Activated naive CD8-positive, alpha-beta T cell treated with anti-CD3 and anti-CD28 coated beads, Interleukin-2, amount 50 U/mL, for 24 hours (primary cell): ENCODE measurements at regions not wholly inside any gene's neighbourhood (a gene's known extent, or its start where the extent isn't known, plus 50 kb on each side); places are given as distances from the start of the nearest gene placed in this dataset.

ENCODE experiments used
- ATAC-seq: fragments of 150-1000 bp; cut with Tn5 transposase; one replicate; pipeline ENCODE4 v1.10.0; 2021
- DNase-seq: peaks from one replicate; pipeline ENCODE4 v3.0.0; 2021
- H3K27ac Mint-ChIP-seq: one replicate; pipeline ENCODE4 v1.8.0; 2021; ENCODE audit warnings: mild to moderate bottlenecking, mixed read lengths
- H3K27me3 Mint-ChIP-seq: one replicate; pipeline ENCODE4 v1.8.0; 2021; ENCODE audit warnings: mixed read lengths
- H3K36me3 Mint-ChIP-seq: one replicate; pipeline ENCODE4 v1.8.0; 2021; ENCODE audit warnings: low read depth, mixed read lengths
- H3K4me1 Mint-ChIP-seq: one replicate; pipeline ENCODE4 v1.8.0; 2021; ENCODE audit warnings: mixed read lengths
- H3K4me3 Mint-ChIP-seq: one replicate; pipeline ENCODE4 v1.8.0; 2021; ENCODE audit warnings: mild to moderate bottlenecking, moderate library complexity, mixed read lengths
- H3K9me3 Mint-ChIP-seq: one replicate; pipeline ENCODE4 v1.8.0; 2021; ENCODE audit warnings: mixed read lengths

- no peaks in the 10 kb centered on the region for H3K4me1 Mint-ChIP-seq
- H3K36me3 Mint-ChIP-seq: no peaks in the 10 kb centered on the region
- H3K27ac Mint-ChIP-seq: no peak overlapping the region
- peaks cover 11% of the 10 kb centered on the region for H3K27me3 Mint-ChIP-seq
- ATAC-seq (no peak), DNase-seq (no peak)
- H3K4me3 Mint-ChIP-seq: no peak overlapping the region
- no peaks in the 10 kb centered on the region for H3K9me3 Mint-ChIP-seq
These were observed 226.1 kb upstream of the DIO3 start for GRCh38 chr14:101335061-101335661.

DNA sequence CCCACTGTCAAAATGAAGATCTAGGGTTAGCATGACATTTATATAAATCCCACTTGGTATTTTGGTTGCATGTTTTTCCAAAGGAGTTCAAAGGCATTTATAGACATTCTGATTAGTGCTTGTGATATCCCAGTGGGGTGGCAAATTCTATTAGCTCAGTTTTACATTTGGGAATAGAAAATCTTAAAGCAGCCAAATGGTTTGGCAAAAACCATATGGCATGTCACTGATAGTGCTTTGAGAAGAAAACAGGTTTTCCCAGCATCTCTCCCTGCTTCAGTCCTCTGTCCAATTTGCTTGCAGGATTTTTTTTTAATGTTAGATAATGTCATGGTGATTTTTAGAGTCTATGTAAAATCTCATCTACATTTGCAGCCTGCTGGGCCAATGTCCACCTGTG is 225.1 kb upstream of the DIO3 start:
- Mint-ChIP-seq H3K4me1 (no peaks in the 10 kb centered on the region), H3K27me3 (peaks cover 14% of the 10 kb centered on the region), H3K4me3 (no peak overlapping the region), H3K27ac (no peak overlapping the region), H3K36me3 (no peaks in the 10 kb centered on the region), H3K9me3 (no peaks in the 10 kb centered on the region)
- DNase-seq: no peak
- ATAC-seq: no peak

- Mint-ChIP-seq H3K4me3 (no peak overlapping the region), H3K9me3 (no peaks in the 10 kb centered on the region), H3K4me1 (no peaks in the 10 kb centered on the region), H3K27me3 (peaks cover 14% of the 10 kb centered on the region), H3K36me3 (no peaks in the 10 kb centered on the region), H3K27ac (no peak overlapping the region)
- ATAC-seq (no peak), DNase-seq (no peak)
These were observed 224.2 kb upstream of the DIO3 start for GRCh38 chr14:101337053-101337452.

- Mint-ChIP-seq H3K4me3 (no peak overlapping the region), H3K36me3 (no peaks in the 10 kb centered on the region), H3K4me1 (no peaks in the 10 kb centered on the region), H3K27ac (no peak overlapping the region), H3K9me3 (peaks cover 3% of the 10 kb centered on the region), H3K27me3 (peaks cover 17% of the 10 kb centered on the region)
- no peak for ATAC-seq
- DNase-seq: no peak
These were observed 220.7 kb upstream of the DIO3 start for GRCh38 chr14:101340556-101340955.

DNA sequence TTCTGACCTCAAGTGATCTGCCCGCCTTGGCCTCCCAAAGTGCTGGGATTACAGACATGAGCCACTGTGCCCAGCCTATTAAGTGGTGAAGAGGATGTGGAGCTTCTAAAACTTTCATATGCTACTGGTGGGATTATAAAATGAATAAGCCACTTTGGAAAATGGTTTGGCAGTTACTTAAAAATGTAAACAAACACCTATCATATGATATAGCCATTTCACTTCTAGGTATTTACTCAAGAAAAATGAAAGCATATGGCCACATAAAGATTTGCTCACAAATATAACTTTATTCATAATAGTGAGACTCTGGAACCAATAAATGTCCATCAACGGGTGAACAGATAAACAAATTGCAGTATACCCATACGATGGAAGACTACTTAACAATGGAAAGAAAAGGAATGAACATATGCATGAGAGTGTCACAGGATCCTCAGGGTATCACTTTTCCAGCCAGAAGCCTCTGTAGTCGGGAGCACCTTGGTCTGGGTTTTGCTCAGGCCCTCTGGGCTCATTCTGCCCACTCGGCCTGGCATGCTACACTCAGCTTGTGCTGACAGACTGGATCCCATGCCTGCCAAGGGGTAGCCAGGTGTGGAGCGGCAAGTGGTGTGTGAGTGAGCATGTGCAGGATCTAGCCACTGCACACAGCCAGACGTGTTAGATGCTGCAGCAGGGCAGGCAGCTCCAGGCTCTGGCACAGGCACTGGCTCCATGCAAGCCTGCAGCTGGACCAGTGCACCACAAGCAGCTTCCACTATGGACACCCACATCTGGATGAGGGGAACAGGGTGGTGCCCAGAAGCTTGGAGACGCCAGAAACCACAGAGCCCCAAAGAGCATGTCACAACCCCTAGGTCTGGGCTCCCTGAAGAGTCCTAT is 213.2 kb upstream of the DIO3 start:
- DNase-seq (no peak), ATAC-seq (no peak)
- Mint-ChIP-seq H3K4me1 (no peaks in the 10 kb centered on the region), H3K27me3 (peaks cover 1% of the 10 kb centered on the region), H3K27ac (no peak overlapping the region), H3K4me3 (no peak overlapping the region), H3K9me3 (peaks cover 4% of the 10 kb centered on the region), H3K36me3 (no peaks in the 10 kb centered on the region)

DNA sequence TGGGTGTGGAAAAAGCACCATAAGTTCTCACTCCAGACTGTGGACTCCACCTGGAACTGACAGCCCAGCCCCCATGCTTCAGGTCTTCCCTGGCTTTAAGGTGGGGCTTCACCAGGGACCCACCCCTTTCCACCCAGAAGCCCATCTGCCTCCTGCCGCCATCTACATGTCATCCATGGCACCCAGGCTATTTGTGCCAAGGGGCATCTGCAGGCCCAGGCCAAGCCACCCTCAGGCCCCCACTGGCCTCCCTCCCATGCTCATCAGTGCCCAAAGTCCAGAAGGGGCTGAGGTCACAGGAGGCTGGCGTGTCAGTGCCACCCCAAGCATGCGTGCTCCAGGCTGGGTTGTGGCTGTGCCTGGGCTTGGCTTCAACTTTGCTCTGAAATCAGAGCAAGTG is 212.2 kb upstream of the DIO3 start:
- H3K4me1 Mint-ChIP-seq: no peaks in the 10 kb centered on the region
- DNase-seq (no peak), ATAC-seq (no peak)
- H3K27me3 Mint-ChIP-seq: peaks cover 1% of the 10 kb centered on the region
- H3K9me3 Mint-ChIP-seq: peaks cover 6% of the 10 kb centered on the region
- no peak overlapping the region for H3K4me3 Mint-ChIP-seq
- no peak overlapping the region for H3K27ac Mint-ChIP-seq
- no peaks in the 10 kb centered on the region for H3K36me3 Mint-ChIP-seq

GRCh38 chr14:101350021-101350420 is 211.3 kb upstream of the DIO3 start:
- no peak for DNase-seq

GRCh38 chr14:101350691-101351090 is 210.6 kb upstream of the DIO3 start:
- no peaks in the 10 kb centered on the region for H3K36me3 Mint-ChIP-seq

More at GRCh38 chr14:101350021-101350420, 211.3 kb upstream of the DIO3 start:
- Mint-ChIP-seq H3K27ac (no peak overlapping the region), H3K27me3 (peaks cover 2% of the 10 kb centered on the region), H3K4me1 (no peaks in the 10 kb centered on the region), H3K36me3 (no peaks in the 10 kb centered on the region), H3K9me3 (peaks cover 10% of the 10 kb centered on the region), H3K4me3 (no peak overlapping the region)
- ATAC-seq: no peak

DNA sequence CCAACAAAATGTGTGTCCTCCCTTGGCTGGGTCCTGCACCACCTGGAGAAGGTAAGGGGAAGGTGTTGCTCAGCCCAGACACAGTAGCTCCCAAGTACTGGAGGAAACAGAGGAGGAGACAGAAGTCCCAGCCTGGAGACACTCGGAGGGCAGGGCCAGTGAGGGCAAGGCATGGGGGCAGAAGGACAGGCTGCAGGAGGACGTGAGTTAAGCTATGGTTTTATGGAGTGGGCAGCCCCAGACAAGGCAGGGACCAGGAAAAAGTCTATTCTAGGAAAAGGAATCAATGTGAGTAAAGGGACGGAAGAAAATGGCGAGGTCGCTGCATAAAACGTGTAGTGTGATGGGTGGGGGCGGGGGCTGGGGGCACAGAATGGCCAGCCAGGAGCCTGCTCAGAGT is 210.1 kb upstream of the DIO3 start:
- ATAC-seq: no peak
- Mint-ChIP-seq H3K9me3 (peaks cover 14% of the 10 kb centered on the region), H3K4me1 (no peaks in the 10 kb centered on the region), H3K27me3 (peaks cover 3% of the 10 kb centered on the region), H3K4me3 (no peak overlapping the region), H3K36me3 (no peaks in the 10 kb centered on the region), H3K27ac (no peak overlapping the region)
- no peak for DNase-seq

More at GRCh38 chr14:101350691-101351090, 210.6 kb upstream of the DIO3 start:
- Mint-ChIP-seq H3K4me1 (no peaks in the 10 kb centered on the region), H3K4me3 (no peak overlapping the region), H3K27ac (no peak overlapping the region), H3K9me3 (peaks cover 14% of the 10 kb centered on the region), H3K27me3 (peaks cover 3% of the 10 kb centered on the region)
- DNase-seq (no peak), ATAC-seq (no peak)

- peaks cover 9% of the 10 kb centered on the region for H3K9me3 Mint-ChIP-seq
- H3K4me3 Mint-ChIP-seq: no peak overlapping the region
- no peaks in the 10 kb centered on the region for H3K36me3 Mint-ChIP-seq
- H3K4me1 Mint-ChIP-seq: no peaks in the 10 kb centered on the region
- H3K27ac Mint-ChIP-seq: no peak overlapping the region
- ATAC-seq: no peak
- no peak for DNase-seq
- peaks cover 2% of the 10 kb centered on the region for H3K27me3 Mint-ChIP-seq
These were observed 209.5 kb upstream of the DIO3 start for GRCh38 chr14:101351769-101352168.

DNA sequence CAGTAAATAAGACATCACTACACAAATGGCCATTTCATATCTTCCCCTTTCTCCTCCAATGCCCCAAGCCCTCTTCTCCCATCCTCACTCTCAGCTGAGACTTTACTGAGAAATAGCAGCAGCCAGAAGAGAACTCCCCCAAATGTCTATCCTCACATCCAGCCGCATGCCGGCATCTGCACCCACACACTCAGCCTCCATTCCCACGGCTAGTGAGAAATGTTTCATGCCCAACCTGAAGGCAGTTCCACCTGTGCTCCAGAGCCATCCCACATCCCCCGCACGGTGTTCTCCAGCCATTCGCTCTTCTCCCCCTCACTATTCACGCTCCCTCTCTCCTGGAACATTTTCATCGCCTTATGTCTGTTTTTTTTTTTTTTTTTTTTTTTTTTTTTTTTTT is 208.7 kb upstream of the DIO3 start:
- peaks cover 13% of the 10 kb centered on the region for H3K9me3 Mint-ChIP-seq
- peaks cover 2% of the 10 kb centered on the region for H3K27me3 Mint-ChIP-seq
- no peak overlapping the region for H3K27ac Mint-ChIP-seq
- no peak for DNase-seq
- no peaks in the 10 kb centered on the region for H3K4me1 Mint-ChIP-seq
- ATAC-seq: no peak
- no peak overlapping the region for H3K4me3 Mint-ChIP-seq
- H3K36me3 Mint-ChIP-seq: no peaks in the 10 kb centered on the region

GRCh38 chr14:101353422-101353821 is 207.9 kb upstream of the DIO3 start:
- H3K4me1 Mint-ChIP-seq: peaks cover under 1% of the 10 kb centered on the region
- H3K4me3 Mint-ChIP-seq: no peak overlapping the region
- no peak for ATAC-seq
- H3K9me3 Mint-ChIP-seq: peaks cover 13% of the 10 kb centered on the region
- no peaks in the 10 kb centered on the region for H3K36me3 Mint-ChIP-seq
- peaks cover 2% of the 10 kb centered on the region for H3K27me3 Mint-ChIP-seq
- no peak overlapping the region for H3K27ac Mint-ChIP-seq
- no peak for DNase-seq

DNA sequence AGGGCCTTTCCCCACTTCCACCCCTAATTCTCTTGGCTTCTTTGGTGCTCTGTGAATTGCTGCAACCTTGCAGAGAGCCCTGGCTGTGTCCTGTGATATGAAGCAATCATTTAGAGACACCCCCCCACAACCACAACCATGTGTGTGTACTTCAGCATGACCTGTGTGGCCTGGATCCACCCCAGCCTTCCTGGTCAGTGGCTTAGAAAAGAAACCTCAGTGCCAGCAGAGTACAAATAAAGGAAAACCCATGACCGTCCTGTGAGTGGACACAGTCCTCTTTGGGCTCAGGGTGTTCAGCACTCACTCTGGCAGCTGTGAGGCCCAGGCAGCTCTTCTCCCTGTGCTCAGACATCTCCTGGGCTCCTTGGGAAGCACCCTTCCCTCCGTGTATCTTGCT is 206.6 kb upstream of the DIO3 start:
- Mint-ChIP-seq H3K4me3 (no peak overlapping the region), H3K27ac (no peak overlapping the region), H3K9me3 (peaks cover 13% of the 10 kb centered on the region), H3K27me3 (peaks cover 4% of the 10 kb centered on the region), H3K36me3 (no peaks in the 10 kb centered on the region), H3K4me1 (peaks cover 11% of the 10 kb centered on the region)
- DNase-seq (no peak), ATAC-seq (no peak)

DNA sequence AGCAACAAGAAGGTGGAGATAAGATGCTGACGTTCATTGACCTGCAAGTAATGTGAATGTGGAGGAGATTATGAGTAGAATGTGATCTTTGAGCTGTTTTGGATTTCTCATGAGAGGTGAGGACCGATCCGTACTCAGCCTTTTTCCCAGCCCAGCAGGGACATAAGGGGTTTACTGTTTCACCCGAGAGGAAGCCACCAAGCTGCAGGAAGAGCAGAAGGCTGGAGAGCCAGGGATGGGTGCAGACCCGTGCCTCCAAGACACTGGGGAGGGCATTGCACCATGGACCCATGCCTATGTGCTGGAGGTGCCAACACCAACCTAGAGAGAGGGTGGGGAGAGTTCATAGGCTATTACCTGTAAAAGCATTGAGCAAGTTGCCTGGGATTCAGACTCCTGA is 206.0 kb upstream of the DIO3 start:
- Mint-ChIP-seq H3K4me3 (no peak overlapping the region), H3K27ac (no peak overlapping the region), H3K9me3 (peaks cover 13% of the 10 kb centered on the region), H3K4me1 (peaks cover 11% of the 10 kb centered on the region), H3K27me3 (peaks cover 4% of the 10 kb centered on the region), H3K36me3 (no peaks in the 10 kb centered on the region)
- DNase-seq: no peak
- no peak for ATAC-seq

- Mint-ChIP-seq H3K27me3 (peaks cover 13% of the 10 kb centered on the region), H3K4me3 (no peak overlapping the region), H3K27ac (no peak overlapping the region), H3K9me3 (peaks cover 13% of the 10 kb centered on the region), H3K4me1 (peaks cover 11% of the 10 kb centered on the region), H3K36me3 (no peaks in the 10 kb centered on the region)
- ATAC-seq (no peak), DNase-seq (no peak)
These were observed 204.3 kb upstream of the DIO3 start for GRCh38 chr14:101357038-101357437.
